ENCODE measurements at regions not wholly inside any gene's neighbourhood (a gene's known extent, or its start where the extent isn't known, plus 50 kb on each side); places are given as distances from the start of the nearest gene placed in this dataset.

- TF ChIP-seq CTCF (IDR thresholded peaks at IDR 0.05) (no peak), EP300 (IDR thresholded peaks at IDR 0.05) (no peak)
Observed at GRCh38 chr4:188627892-188628291, 488.7 kb downstream of the TRIML1 start.
